ENCODE measurements at regions not wholly inside any gene's neighbourhood (a gene's known extent, or its start where the extent isn't known, plus 50 kb on each side); places are given as distances from the start of the nearest gene placed in this dataset.

DNA sequence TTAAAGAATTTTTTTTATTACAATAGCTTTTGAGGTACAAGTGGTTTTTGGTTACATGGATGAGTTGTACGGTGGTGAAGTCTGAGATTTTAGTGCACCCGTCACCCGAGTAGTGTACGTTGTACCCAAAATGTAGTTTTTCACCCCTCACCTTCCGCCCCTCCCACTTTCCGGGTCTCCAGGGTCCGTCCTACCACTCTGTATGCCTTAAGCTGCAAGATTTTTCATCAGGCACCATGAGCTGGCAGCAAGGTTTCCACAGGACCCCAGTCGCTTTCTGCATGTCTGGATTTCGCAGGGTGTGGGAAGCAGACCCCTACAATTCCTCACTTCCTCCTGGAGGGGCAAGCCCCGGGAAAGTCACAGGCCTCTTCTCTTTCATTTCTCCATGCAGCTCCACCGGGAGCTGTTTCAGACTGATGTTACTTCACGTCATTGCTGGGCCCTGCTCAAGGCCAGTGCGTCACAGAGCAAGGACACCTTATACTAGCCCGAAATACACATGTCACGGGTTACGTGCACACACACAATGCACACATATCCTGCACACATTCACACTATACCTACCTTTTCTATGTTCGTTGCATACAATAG lies 179.1 kb downstream of the ZFP36L2 start:
- H3K4me3 ChIP-seq: no peak overlapping the region
- H3K27ac ChIP-seq: no peak overlapping the region
- no peak for DNase-seq (ENCODE audit: low spot score)
- TF ChIP-seq, protein P1, sequence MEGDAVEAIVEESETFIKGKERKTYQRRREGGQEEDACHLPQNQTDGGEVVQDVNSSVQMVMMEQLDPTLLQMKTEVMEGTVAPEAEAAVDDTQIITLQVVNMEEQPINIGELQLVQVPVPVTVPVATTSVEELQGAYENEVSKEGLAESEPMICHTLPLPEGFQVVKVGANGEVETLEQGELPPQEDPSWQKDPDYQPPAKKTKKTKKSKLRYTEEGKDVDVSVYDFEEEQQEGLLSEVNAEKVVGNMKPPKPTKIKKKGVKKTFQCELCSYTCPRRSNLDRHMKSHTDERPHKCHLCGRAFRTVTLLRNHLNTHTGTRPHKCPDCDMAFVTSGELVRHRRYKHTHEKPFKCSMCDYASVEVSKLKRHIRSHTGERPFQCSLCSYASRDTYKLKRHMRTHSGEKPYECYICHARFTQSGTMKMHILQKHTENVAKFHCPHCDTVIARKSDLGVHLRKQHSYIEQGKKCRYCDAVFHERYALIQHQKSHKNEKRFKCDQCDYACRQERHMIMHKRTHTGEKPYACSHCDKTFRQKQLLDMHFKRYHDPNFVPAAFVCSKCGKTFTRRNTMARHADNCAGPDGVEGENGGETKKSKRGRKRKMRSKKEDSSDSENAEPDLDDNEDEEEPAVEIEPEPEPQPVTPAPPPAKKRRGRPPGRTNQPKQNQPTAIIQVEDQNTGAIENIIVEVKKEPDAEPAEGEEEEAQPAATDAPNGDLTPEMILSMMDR (IDR thresholded peaks at IDR 0.05): no peak

DNA sequence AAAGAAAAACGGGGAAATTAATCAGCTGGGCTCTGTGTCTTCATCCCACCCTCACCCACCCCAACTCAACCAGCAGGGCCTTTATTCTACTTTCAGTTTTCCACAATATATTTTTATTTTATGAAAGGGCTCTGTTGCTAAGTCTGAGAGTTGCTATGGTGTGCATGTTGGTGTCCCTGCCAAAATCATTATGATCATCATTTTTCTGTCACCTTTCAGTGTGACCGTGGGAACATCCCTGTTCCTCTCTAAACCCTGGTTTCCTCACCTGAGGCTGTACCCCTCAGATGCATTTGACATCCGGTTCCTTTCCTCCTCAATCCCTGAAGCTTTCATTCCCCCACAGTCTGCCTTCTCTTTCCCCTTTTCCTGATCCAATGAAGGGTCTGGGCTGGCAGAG lies 180.5 kb downstream of the ZFP36L2 start:
- no peak for DNase-seq (ENCODE audit: low spot score)
- Histone ChIP-seq H3K4me3 (no peak overlapping the region), H3K27ac (peak overlapping the region; percentile 21 to 77)
- TF ChIP-seq, protein P1 (IDR thresholded peaks at IDR 0.05): no peak

DNA sequence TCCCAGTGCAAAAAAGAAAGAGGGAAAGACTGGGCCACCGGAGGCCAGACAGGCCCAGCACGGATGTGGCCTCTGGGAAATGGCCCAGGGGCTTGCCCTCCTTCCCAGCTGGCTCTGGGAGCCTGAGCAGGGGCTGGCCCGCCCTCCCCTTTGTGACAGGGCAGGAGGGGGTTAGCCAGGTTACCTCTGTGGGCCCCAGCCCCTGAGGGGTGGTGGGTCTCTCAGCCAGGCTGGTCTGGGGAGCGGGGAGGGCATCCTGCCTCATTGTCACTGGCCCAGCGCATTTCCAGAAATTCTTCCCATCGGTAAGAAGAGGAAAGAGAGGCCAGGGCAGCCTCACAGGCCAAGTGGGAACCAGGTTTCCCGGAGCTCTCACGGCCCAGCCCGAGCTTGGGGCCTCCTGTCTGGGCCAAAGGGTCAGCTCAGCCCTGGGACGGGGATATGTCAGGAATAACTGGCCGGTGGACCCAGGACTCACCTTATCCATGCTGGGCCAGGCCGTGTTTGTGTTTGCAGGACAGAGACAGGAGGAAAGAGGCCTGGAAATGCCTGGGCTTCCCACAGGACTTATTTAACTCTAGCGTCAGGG lies 182.2 kb downstream of the ZFP36L2 start:
- TF ChIP-seq, protein P1 (IDR thresholded peaks at IDR 0.05): no peak
- Histone ChIP-seq H3K27ac (peak overlapping the region in 1 of 2 donors; percentile 7), H3K4me3 (no peak overlapping the region)
- DNase-seq (ENCODE audit: low spot score): no peak

DNA sequence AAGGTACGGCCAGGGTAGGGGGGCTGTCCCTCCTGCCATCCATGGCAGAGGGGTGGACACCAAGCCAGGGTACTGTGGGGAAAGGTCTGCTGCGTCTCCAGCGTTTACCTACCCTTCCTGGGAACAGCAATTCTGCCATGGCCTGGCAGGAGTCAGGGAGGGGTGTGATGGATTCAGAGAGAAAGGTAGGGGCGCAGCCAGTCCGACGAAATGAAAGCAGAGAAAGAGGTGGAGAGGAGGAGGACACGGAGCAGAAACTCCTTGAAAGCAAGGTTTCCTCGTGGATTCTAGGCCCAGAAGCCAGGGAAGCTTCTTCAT lies 182.9 kb downstream of the ZFP36L2 start:
- DNase-seq (ENCODE audit: low spot score): no peak
- TF ChIP-seq, protein P1 (IDR thresholded peaks at IDR 0.05): no peak
- Histone ChIP-seq H3K27ac (peak overlapping the region in 1 of 2 donors; percentile 7), H3K4me3 (no peak overlapping the region)

DNA sequence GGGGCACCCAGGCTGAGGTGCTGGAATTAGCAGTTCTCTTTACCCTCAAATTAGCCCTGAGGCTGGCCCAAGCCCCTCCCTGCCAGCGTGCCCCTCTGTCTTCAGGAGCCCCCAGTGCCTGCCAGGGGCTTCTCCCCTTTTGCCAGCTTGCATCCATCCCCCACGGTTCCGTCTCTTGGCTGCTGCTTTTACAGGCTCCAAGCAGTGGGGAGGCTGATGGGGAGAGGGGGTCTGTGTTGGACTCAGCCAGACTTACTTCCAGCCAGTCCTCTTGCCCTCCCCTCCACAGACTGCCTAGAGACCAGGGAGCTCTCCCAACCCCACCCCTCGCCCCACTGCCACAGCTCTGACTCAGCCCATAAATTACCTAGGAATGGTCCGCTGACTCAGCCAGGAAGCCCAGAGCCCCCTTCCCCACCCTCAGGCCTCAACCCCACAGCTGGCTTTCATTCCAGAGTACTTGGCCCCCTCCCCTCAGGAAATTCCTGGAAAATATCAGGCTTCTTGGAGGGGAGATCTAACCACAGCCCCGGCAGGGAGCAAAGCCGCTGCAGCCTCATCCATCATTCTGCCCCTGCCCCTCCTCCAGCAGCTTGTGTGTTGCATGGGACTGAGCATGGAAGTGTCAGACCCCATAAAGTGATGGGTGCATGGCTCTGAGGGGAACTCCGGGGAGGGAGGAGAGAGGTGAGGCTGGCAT lies 184.6 kb downstream of the ZFP36L2 start:
- Histone ChIP-seq H3K27ac (peak overlapping the region in 1 of 2 donors; percentile 37), H3K4me3 (no peak overlapping the region)
- TF ChIP-seq, protein P1 (IDR thresholded peaks at IDR 0.05): no peak
- no peak for DNase-seq (ENCODE audit: low spot score)

DNA sequence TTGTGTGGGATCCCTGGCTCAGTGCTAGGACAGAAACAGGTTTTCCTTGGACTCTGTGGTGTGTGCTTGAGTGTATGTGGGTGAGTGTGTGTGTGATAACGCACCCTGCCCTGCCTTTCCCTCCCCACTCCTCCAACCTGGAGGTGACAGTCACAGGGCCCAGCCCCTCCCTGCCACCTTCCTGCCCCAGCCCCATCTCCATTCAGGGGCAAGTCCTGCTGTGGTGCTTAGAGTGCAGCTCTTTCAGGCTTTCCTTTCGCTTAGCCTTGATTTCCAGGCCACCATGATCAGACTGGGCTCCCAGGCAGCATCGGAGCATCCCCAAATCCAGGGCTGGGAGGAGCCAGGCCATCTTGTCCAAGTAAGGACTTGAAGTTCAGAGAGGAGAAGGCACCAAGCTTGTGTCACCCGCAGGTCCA lies 185.2 kb downstream of the ZFP36L2 start:
- no peak overlapping the region for H3K4me3 ChIP-seq
- DNase-seq (ENCODE audit: low spot score): no peak
- TF ChIP-seq, protein P1 (IDR thresholded peaks at IDR 0.05): no peak
- H3K27ac ChIP-seq: peak overlapping the region in 1 of 2 donors; percentile 37

All from coronary artery (tissue), 2 donors.